CD4-positive, alpha-beta T cell (primary cell): ENCODE measurements at regions not wholly inside any gene's neighbourhood (a gene's known extent, or its start where the extent isn't known, plus 50 kb on each side); places are given as distances from the start of the nearest gene placed in this dataset.

ENCODE experiments used
- ATAC-seq: fragments of 200-7000 bp; cut with Tn5 transposase; one replicate; pipeline ENCODE4 v1.10.0; 2022; ENCODE audit warnings: mild to moderate bottlenecking; ENCODE audit not compliant: poor library complexity
- CTCF ChIA-PET: fragments of 350-600 bp; sonication (Branson Sonifier 250); formaldehyde crosslinking; loops from one replicate; lab custom pipeline; 2021; ENCODE audit warnings: antibody characterized with exemption, inconsistent platforms; lab: Charles Lee
- POLR2A ChIA-PET: fragments of 350-600 bp; sonication (Branson Sonifier 250); formaldehyde crosslinking; loops from one replicate; lab custom pipeline; 2021; ENCODE audit warnings: antibody characterized with exemption, inconsistent platforms; lab: Charles Lee
- DNase-seq, 14 experiments: peaks; one replicate each; pipeline ENCODE4 v3.0.0-alpha.2; 2013 to 2020; ENCODE audit warnings: mixed read lengths in 2 of 14
- H3K27ac ChIP-seq, 2 donors: one replicate each; pipeline versions ENCODE4 v1.5.1 to v1.7.0; 2013; ENCODE audit warnings: low read length in 2 of 2, low read depth in 1 of 2, mild to moderate bottlenecking in 1 of 2
- H3K27me3 ChIP-seq, 2 experiments: 1 replicate in 1 of 2; 2 replicates in 1 of 2; pipeline versions ENCODE4 v1.6.1 to v1.7.0; 2013; ENCODE audit warnings: low read length in 2 of 2, control low read depth in 1 of 2, mild to moderate bottlenecking in 1 of 2, moderate library complexity in 1 of 2; ENCODE audit not compliant: insufficient read depth in 2 of 2, control insufficient read depth in 1 of 2
- H3K36me3 ChIP-seq: one replicate; pipeline ENCODE4 v1.6.1; 2013; ENCODE audit warnings: low read length, control low read depth; ENCODE audit not compliant: insufficient read depth
- H3K4me1 ChIP-seq: one replicate; pipeline ENCODE4 v1.6.1; 2013; ENCODE audit warnings: low read length, control low read depth; ENCODE audit not compliant: insufficient read depth
- H3K4me3 ChIP-seq: one replicate; pipeline ENCODE4 v1.5.1; 2013; ENCODE audit warnings: mild to moderate bottlenecking, low read length, moderate library complexity
- H3K9me3 ChIP-seq, 2 experiments: 1 replicate in 1 of 2; 2 replicates in 1 of 2; pipeline versions ENCODE4 v1.6.1 to v1.7.0; 2013; ENCODE audit warnings: low read length in 2 of 2, mild to moderate bottlenecking in 2 of 2, control low read depth in 1 of 2, moderate library complexity in 1 of 2; ENCODE audit not compliant: control insufficient read depth in 1 of 2, insufficient read depth in 1 of 2
- H3K27ac Mint-ChIP-seq: one replicate; pipeline ENCODE4 v1.8.0; 2020; ENCODE audit warnings: mixed read lengths
- H3K27me3 Mint-ChIP-seq: one replicate; pipeline ENCODE4 v1.8.0; 2021; ENCODE audit warnings: mixed read lengths
- H3K36me3 Mint-ChIP-seq: one replicate; pipeline ENCODE4 v1.8.0; 2021; ENCODE audit warnings: low read depth, mixed read lengths
- H3K4me1 Mint-ChIP-seq: one replicate; pipeline ENCODE4 v1.8.0; 2021; ENCODE audit warnings: low read depth, mixed read lengths
- H3K4me3 Mint-ChIP-seq: one replicate; pipeline ENCODE4 v1.8.0; 2020; ENCODE audit warnings: mild to moderate bottlenecking, mixed read lengths
- H3K9me3 Mint-ChIP-seq: one replicate; pipeline ENCODE4 v1.8.0; 2020; ENCODE audit warnings: mixed read lengths
- CTCF ChIP-seq: fragments of 200-600 bp; IDR thresholded peaks from one replicate; pipeline ENCODE4 v1.8.0; 2022; ENCODE audit warnings: antibody characterized with exemption, mild to moderate bottlenecking
- intact Hi-C, 2 experiments: fragments of 100-400 bp; cut with DNase I in 1 of 2; cut with micrococcal nuclease in 1 of 2; formaldehyde crosslinking; loops; one replicate each; pipeline versions ENCODE4 v1.15.1 to v1.9.0; 2023 to 2025; cut with DNase I, micrococcal nuclease

DNA sequence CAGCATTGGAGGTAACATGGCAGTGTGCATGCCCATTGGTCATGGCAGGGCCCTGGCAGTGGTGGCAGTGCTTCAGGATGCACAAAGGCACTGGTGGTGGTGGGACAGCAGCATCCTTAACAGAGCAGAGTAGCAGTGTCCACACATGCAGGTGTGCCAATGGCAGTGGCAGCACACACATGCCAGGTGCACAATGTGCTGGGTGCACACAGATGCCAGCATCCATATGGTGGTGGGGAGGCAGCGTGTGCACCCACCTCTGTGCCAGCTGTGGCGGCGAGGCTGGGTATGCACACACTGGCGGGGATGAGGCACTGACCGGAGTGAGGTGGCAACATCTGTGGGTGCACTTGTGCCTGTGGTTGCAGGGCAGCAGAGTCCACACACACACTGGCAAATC, 150.6 kb downstream of the SI start:
- TF ChIP-seq CTCF = no peak
- H3K9me3 Mint-ChIP-seq = peaks cover 17% of the 10 kb centered on the region
- H3K36me3 ChIP-seq = no peaks in the 10 kb centered on the region
- H3K4me3 ChIP-seq = no peak overlapping the region
- H3K27ac Mint-ChIP-seq = no peak overlapping the region
- peak in 1 of 14 experiments; percentile 6 for DNase-seq
- CTCF ChIA-PET = no interaction called here
- no peaks in the 10 kb centered on the region for H3K27me3 ChIP-seq
- POLR2A ChIA-PET = no interaction called here
- H3K27me3 Mint-ChIP-seq = no peaks in the 10 kb centered on the region
- H3K4me3 Mint-ChIP-seq = no peak overlapping the region
- intact Hi-C loops = no loop called here
- H3K4me1 ChIP-seq = no peaks in the 10 kb centered on the region
- no peak for ATAC-seq
- peaks cover 0 to 16% of the 10 kb centered on the region in 2 experiments for H3K9me3 ChIP-seq
- no peaks in the 10 kb centered on the region for H3K4me1 Mint-ChIP-seq
- no peaks in the 10 kb centered on the region for H3K36me3 Mint-ChIP-seq
- H3K27ac ChIP-seq = no peak overlapping the region

GRCh38 chr3:164918905-164919304, 159.4 kb downstream of the SI start:
- H3K27me3 ChIP-seq = no peaks in the 10 kb centered on the region
- H3K4me1 ChIP-seq = no peaks in the 10 kb centered on the region
- intact Hi-C loops = no loop called here
- Mint-ChIP-seq H3K4me1 (no peaks in the 10 kb centered on the region), H3K9me3 (peaks cover 4% of the 10 kb centered on the region), H3K36me3 (no peaks in the 10 kb centered on the region), H3K27ac (no peak overlapping the region), H3K4me3 (no peak overlapping the region), H3K27me3 (no peaks in the 10 kb centered on the region)
- CTCF ChIA-PET = no interaction called here
- H3K9me3 ChIP-seq = peaks cover 0 to 2% of the 10 kb centered on the region in 2 experiments
- no peak overlapping the region for H3K4me3 ChIP-seq
- DNase-seq = no peak
- no peak overlapping the region for H3K27ac ChIP-seq
- ATAC-seq = no peak
- no peak for TF ChIP-seq CTCF
- H3K36me3 ChIP-seq = no peaks in the 10 kb centered on the region
- POLR2A ChIA-PET = no interaction called here

DNA sequence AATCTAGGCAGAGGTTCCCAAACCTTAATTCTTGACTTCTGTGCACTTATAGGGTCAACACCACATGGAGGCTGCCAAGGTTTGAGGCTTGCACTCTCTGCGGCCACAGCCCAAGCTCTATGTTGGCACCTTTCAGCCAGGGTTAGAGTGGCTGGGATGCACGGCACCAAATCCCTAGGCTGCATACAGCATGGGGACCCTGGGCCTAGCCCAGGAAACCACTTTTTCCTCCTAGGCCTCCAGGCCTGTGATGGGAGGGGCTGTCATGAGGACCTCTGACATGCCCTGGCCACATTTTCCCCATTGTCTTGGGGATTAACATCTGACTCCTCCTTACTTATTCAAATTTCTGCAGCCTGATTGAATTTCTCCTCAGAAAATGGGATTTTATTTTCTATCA, 165.4 kb downstream of the SI start:
- intact Hi-C loops = no loop called here
- H3K4me1 ChIP-seq = no peaks in the 10 kb centered on the region
- H3K27ac Mint-ChIP-seq = no peak overlapping the region
- no peaks in the 10 kb centered on the region for H3K4me1 Mint-ChIP-seq
- peaks cover 10% of the 10 kb centered on the region for H3K9me3 Mint-ChIP-seq
- no peaks in the 10 kb centered on the region for H3K27me3 ChIP-seq
- no peak overlapping the region for H3K27ac ChIP-seq
- ATAC-seq (no peak), DNase-seq (no peak)
- H3K4me3 Mint-ChIP-seq = no peak overlapping the region
- ChIA-PET CTCF (no interaction called here), POLR2A (no interaction called here)
- no peaks in the 10 kb centered on the region for H3K36me3 ChIP-seq
- H3K36me3 Mint-ChIP-seq = no peaks in the 10 kb centered on the region
- H3K27me3 Mint-ChIP-seq = no peaks in the 10 kb centered on the region
- no peak overlapping the region for H3K4me3 ChIP-seq
- TF ChIP-seq CTCF = no peak
- peaks cover 4% of the 10 kb centered on the region in 2 experiments for H3K9me3 ChIP-seq
